ENCODE measurements at regions not wholly inside any gene's neighbourhood (a gene's known extent, or its start where the extent isn't known, plus 50 kb on each side); places are given as distances from the start of the nearest gene placed in this dataset.

- H3K4me3 ChIP-seq (ENCODE audit: low read depth, low read length): no peak overlapping the region
- TF ChIP-seq, protein P1, sequence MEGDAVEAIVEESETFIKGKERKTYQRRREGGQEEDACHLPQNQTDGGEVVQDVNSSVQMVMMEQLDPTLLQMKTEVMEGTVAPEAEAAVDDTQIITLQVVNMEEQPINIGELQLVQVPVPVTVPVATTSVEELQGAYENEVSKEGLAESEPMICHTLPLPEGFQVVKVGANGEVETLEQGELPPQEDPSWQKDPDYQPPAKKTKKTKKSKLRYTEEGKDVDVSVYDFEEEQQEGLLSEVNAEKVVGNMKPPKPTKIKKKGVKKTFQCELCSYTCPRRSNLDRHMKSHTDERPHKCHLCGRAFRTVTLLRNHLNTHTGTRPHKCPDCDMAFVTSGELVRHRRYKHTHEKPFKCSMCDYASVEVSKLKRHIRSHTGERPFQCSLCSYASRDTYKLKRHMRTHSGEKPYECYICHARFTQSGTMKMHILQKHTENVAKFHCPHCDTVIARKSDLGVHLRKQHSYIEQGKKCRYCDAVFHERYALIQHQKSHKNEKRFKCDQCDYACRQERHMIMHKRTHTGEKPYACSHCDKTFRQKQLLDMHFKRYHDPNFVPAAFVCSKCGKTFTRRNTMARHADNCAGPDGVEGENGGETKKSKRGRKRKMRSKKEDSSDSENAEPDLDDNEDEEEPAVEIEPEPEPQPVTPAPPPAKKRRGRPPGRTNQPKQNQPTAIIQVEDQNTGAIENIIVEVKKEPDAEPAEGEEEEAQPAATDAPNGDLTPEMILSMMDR (IDR thresholded peaks at IDR 0.05; ENCODE audit: insufficient read depth, low read depth, low read length, missing control alignments): no peak
- no peak for DNase-seq (ENCODE audit: low read depth)
These were observed 84.7 kb upstream of the LMNTD1 start for GRCh38 chr12:25637752-25638151.

- TF ChIP-seq, protein P1 (IDR thresholded peaks at IDR 0.05; ENCODE audit: insufficient read depth, low read depth, low read length, missing control alignments): no peak
- no peak for DNase-seq (ENCODE audit: low read depth)
- no peak overlapping the region for H3K4me3 ChIP-seq (ENCODE audit: low read depth, low read length)
These were observed 86.3 kb upstream of the LMNTD1 start for GRCh38 chr12:25639406-25639805.

DNA sequence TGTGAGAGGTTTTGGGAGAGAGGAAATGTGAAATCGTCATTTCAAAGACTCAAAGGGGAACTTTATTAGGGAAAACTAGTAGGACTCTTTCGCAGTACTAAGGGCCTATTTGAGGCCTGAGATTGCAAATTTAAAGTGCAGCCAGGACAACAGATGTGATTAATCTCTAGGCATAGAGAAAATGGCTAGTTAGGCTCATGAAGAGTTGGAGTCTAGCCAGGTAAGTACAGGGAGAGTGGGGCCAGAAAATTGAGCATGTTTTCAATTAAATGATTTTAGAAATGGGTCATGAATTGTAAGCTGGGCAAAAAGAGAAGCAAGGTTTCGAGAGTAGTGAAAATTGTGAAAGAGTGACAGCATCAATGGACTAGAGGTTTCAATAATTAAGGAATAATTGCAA, 91.9 kb upstream of the LMNTD1 start:
- H3K4me3 ChIP-seq (ENCODE audit: low read depth, low read length): no peak overlapping the region
- TF ChIP-seq, protein P1 (IDR thresholded peaks at IDR 0.05; ENCODE audit: insufficient read depth, low read depth, low read length, missing control alignments): no peak
- no peak for DNase-seq (ENCODE audit: low read depth)

DNA sequence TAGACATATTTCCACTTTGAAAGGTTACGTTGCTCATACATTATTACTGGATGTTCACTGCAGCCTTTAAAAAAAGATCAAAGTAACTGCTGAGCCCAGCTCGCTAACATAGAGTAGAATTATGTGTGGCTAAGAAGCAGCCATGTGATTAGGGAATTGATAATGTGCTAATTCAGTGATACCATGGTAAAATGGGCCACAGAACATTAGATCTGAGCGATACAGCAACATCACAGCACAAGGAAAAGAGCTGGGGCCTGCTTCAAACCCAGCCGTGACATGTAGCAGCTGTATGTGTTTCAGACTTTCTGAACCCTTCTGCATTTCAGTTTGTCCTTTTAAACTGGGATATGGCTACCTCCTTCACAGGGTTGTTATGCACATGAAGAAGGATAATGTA, 92.3 kb upstream of the LMNTD1 start:
- TF ChIP-seq, protein P1 (IDR thresholded peaks at IDR 0.05; ENCODE audit: insufficient read depth, low read depth, low read length, missing control alignments): no peak
- H3K4me3 ChIP-seq (ENCODE audit: low read depth, low read length): no peak overlapping the region
- no peak for DNase-seq (ENCODE audit: low read depth)

DNA sequence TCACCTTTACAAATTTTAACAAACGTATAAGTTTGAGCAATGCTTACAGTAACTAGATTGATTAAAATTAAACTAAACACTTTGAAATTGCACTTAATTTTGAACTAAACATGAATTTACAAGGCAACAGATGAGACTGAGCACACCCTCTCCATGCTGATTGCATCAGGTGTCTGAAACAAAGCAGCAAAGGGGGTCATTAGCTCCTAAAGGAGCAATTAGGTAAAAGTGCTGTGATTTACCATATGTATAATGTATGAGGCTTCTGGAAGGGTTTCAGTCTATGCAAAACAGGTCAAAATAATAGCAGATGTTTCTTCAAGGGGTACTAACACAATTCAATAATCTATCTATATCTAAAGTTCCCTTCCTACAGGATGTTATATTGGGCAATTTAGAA, 98.8 kb upstream of the LMNTD1 start:
- no peak overlapping the region for H3K4me3 ChIP-seq (ENCODE audit: low read depth, low read length)
- TF ChIP-seq, protein P1 (IDR thresholded peaks at IDR 0.05; ENCODE audit: insufficient read depth, low read depth, low read length, missing control alignments): no peak
- DNase-seq (ENCODE audit: low read depth): no peak

GRCh38 chr12:25652371-25652770, 99.3 kb upstream of the LMNTD1 start:
- no peak for DNase-seq (ENCODE audit: low read depth)
- no peak overlapping the region for H3K4me3 ChIP-seq (ENCODE audit: low read depth, low read length)
- TF ChIP-seq, protein P1 (IDR thresholded peaks at IDR 0.05; ENCODE audit: insufficient read depth, low read depth, low read length, missing control alignments): no peak

DNA sequence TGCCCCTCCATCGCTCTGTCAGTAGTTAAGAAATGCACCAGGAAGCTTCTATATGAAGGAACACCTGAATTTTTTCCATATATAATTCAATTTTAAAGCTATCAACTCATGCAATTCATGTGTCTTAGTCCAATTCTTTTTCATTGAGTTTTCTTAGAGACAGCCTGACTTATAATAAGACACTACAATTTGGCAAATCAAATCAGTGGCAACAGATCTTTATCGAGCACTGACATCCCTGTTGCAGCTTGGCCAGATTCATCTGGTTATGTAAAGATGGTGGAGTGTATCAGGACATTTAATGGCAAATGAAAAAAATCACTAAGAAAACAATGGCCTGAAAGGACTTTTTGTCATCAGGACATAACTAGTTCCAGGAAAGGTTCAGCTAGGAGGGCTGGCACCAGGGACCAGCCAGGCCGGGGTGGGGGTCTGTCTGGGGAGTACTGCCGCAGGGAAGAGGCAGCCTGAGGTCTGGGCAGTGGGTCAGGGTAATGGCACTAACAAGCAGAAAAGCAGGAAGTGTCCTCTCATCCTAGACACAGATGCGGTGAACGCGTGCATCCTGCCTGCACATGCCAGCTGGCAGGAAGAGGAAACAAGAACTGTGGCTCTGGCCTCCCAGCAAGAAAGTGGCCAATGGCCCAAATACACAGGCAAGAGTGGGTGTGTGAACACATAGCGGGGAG, 100.5 kb upstream of the LMNTD1 start:
- TF ChIP-seq, protein P1 (IDR thresholded peaks at IDR 0.05; ENCODE audit: insufficient read depth, low read depth, low read length, missing control alignments): no peak
- H3K4me3 ChIP-seq (ENCODE audit: low read depth, low read length): no peak overlapping the region
- peak; percentile 19 for DNase-seq (ENCODE audit: low read depth)
